Effector CD8-positive, alpha-beta T cell (primary cell): ENCODE measurements at regions not wholly inside any gene's neighbourhood (a gene's known extent, or its start where the extent isn't known, plus 50 kb on each side); places are given as distances from the start of the nearest gene placed in this dataset.
"Not testable (repeated sequence)": the region's sequence is repeated elsewhere in the genome, so short reads cannot be mapped to it uniquely, and the experiment has no call there.

Experiments used
- DNase-seq: peaks from one replicate; lab custom pipeline; 2025; lab: John Stamatoyannopoulos, UW

- DNase-seq: no peak
Measured at GRCh38 chr13:84207509-84207908, 325.2 kb upstream of the SLITRK1 start.

GRCh38 chr13:84200971-84201370 lies 318.7 kb upstream of the SLITRK1 start:
- no peak for DNase-seq

GRCh38 chr13:84192125-84192524 lies 309.9 kb upstream of the SLITRK1 start:
- DNase-seq: no peak

GRCh38 chr13:84191139-84191538 lies 308.9 kb upstream of the SLITRK1 start:
- no peak for DNase-seq

GRCh38 chr13:84187626-84188025 lies 305.4 kb upstream of the SLITRK1 start:
- no peak for DNase-seq

- no peak for DNase-seq
Measured at GRCh38 chr13:84139561-84140158, 257.4 kb upstream of the SLITRK1 start.

- DNase-seq: peak; percentile 6
Measured at GRCh38 chr13:84137292-84137691, 255.0 kb upstream of the SLITRK1 start.

- no peak for DNase-seq
Measured at GRCh38 chr13:84136582-84136981, 254.3 kb upstream of the SLITRK1 start.

GRCh38 chr13:84132491-84132890 lies 250.2 kb upstream of the SLITRK1 start:
- no peak for DNase-seq

- no peak for DNase-seq
Measured at GRCh38 chr13:84131249-84131648, 249.0 kb upstream of the SLITRK1 start.

- no peak for DNase-seq
Measured at GRCh38 chr13:84130495-84131114, 248.3 kb upstream of the SLITRK1 start.

- no peak for DNase-seq
Measured at GRCh38 chr13:84129966-84130365, 247.7 kb upstream of the SLITRK1 start.

- no peak for DNase-seq
Measured at GRCh38 chr13:84127597-84128128, 245.4 kb upstream of the SLITRK1 start.

- DNase-seq: no peak
Measured at GRCh38 chr13:84126671-84127171, 244.4 kb upstream of the SLITRK1 start.

- DNase-seq: no peak
Measured at GRCh38 chr13:84121456-84121855, 239.2 kb upstream of the SLITRK1 start.

- DNase-seq: no peak
Measured at GRCh38 chr13:84118839-84119409, 236.7 kb upstream of the SLITRK1 start.

GRCh38 chr13:84098273-84098672 lies 216.0 kb upstream of the SLITRK1 start:
- DNase-seq: no peak

GRCh38 chr13:84097148-84097547 lies 214.9 kb upstream of the SLITRK1 start:
- DNase-seq: no peak

GRCh38 chr13:84096216-84096615 lies 213.9 kb upstream of the SLITRK1 start:
- no peak for DNase-seq

GRCh38 chr13:84088996-84089395 lies 206.7 kb upstream of the SLITRK1 start:
- DNase-seq: no peak

GRCh38 chr13:84086847-84087162 lies 204.5 kb upstream of the SLITRK1 start:
- no peak for DNase-seq

GRCh38 chr13:84086098-84086846 lies 204.0 kb upstream of the SLITRK1 start:
- not testable (repeated sequence) for DNase-seq

- no peak for DNase-seq
Measured at GRCh38 chr13:84082462-84082861, 200.2 kb upstream of the SLITRK1 start.
